SKM-1 (cell line): ENCODE measurements at regions not wholly inside any gene's neighbourhood (a gene's known extent, or its start where the extent isn't known, plus 50 kb on each side); places are given as distances from the start of the nearest gene placed in this dataset.

Experiments
- DNase-seq: peaks from one replicate; lab custom pipeline; 2025; ENCODE audit not compliant: unreplicated experiment; lab: John Stamatoyannopoulos, UW

GRCh38 chr4:58561170-58561569 is 1451.0 kb upstream of the IGFBP7 start:
- DNase-seq: no peak

GRCh38 chr4:58560736-58561135 is 1450.6 kb upstream of the IGFBP7 start:
- DNase-seq: no peak

GRCh38 chr4:58553679-58554078 is 1443.5 kb upstream of the IGFBP7 start:
- DNase-seq: no peak

GRCh38 chr4:58553031-58553430 is 1442.8 kb upstream of the IGFBP7 start:
- DNase-seq: no peak

- DNase-seq: no peak
These were observed 1441.5 kb upstream of the IGFBP7 start for GRCh38 chr4:58551676-58552075.

- DNase-seq: no peak
These were observed 1433.3 kb upstream of the IGFBP7 start for GRCh38 chr4:58543465-58543864.

- no peak for DNase-seq
These were observed 1431.7 kb upstream of the IGFBP7 start for GRCh38 chr4:58541926-58542325.

- DNase-seq: no peak
These were observed 1412.7 kb upstream of the IGFBP7 start for GRCh38 chr4:58522765-58523382.

GRCh38 chr4:58515226-58515625 is 1405.0 kb upstream of the IGFBP7 start:
- DNase-seq: no peak

- DNase-seq: no peak
These were observed 1404.1 kb upstream of the IGFBP7 start for GRCh38 chr4:58514299-58514698.

GRCh38 chr4:58510652-58511051 is 1400.5 kb upstream of the IGFBP7 start:
- no peak for DNase-seq

- DNase-seq: no peak
These were observed 1396.9 kb upstream of the IGFBP7 start for GRCh38 chr4:58507079-58507478.

- DNase-seq: no peak
These were observed 1392.7 kb upstream of the IGFBP7 start for GRCh38 chr4:58502839-58503238.

GRCh38 chr4:58499182-58499581 is 1389.0 kb upstream of the IGFBP7 start:
- no peak for DNase-seq

GRCh38 chr4:58491620-58492019 is 1381.4 kb upstream of the IGFBP7 start:
- DNase-seq: no peak

GRCh38 chr4:58477950-58478349 is 1367.8 kb upstream of the IGFBP7 start:
- no peak for DNase-seq

GRCh38 chr4:58477513-58477912 is 1367.3 kb upstream of the IGFBP7 start:
- DNase-seq: no peak

- DNase-seq: no peak
These were observed 1364.9 kb upstream of the IGFBP7 start for GRCh38 chr4:58475097-58475496.

- no peak for DNase-seq
These were observed 1354.8 kb upstream of the IGFBP7 start for GRCh38 chr4:58465031-58465430.

- DNase-seq: no peak
These were observed 1346.7 kb upstream of the IGFBP7 start for GRCh38 chr4:58456727-58457384.

GRCh38 chr4:58453956-58454355 is 1343.8 kb upstream of the IGFBP7 start:
- no peak for DNase-seq

GRCh38 chr4:58451707-58452106 is 1341.5 kb upstream of the IGFBP7 start:
- DNase-seq: no peak

- DNase-seq: no peak
These were observed 1325.7 kb upstream of the IGFBP7 start for GRCh38 chr4:58435871-58436270.
